DND-41 (cell line): ENCODE measurements at regions not wholly inside any gene's neighbourhood (a gene's known extent, or its start where the extent isn't known, plus 50 kb on each side); places are given as distances from the start of the nearest gene placed in this dataset.

ENCODE experiments used
- ATAC-seq: fragments of 200-7000 bp; cut with Tn5 transposase; 3 replicates; pipeline ENCODE4 v1.9.1; 2021; ENCODE audit warnings: low read depth; ENCODE audit not compliant: insufficient read depth
- DNase-seq: peaks from one replicate; pipeline ENCODE4 v3.0.0-alpha.2; 2020
- H2AFZ ChIP-seq: 2 replicates; pipeline ENCODE4 v1.6.0; 2012; ENCODE audit warnings: low read depth, low read length
- H3K27ac ChIP-seq: 2 replicates; pipeline ENCODE4 v1.5.1; 2012; ENCODE audit warnings: low read length, inconsistent platforms
- H3K27me3 ChIP-seq: fragments of 200-600 bp; sonication (generic); 2 replicates; pipeline ENCODE4 v1.6.0; 2012; ENCODE audit warnings: low read length, mild to moderate bottlenecking, inconsistent platforms; ENCODE audit not compliant: insufficient read depth, poor library complexity
- H3K36me3 ChIP-seq: 2 replicates; pipeline ENCODE4 v1.5.1; 2012; ENCODE audit warnings: low read length, inconsistent platforms; ENCODE audit not compliant: insufficient read depth
- H3K4me1 ChIP-seq: 2 replicates; pipeline ENCODE4 v1.5.1; 2012; ENCODE audit warnings: mild to moderate bottlenecking, low read length; ENCODE audit not compliant: insufficient read depth
- H3K4me2 ChIP-seq: 2 replicates; pipeline ENCODE4 v1.6.0; 2012; ENCODE audit warnings: mild to moderate bottlenecking, moderate library complexity, low read length, inconsistent platforms; ENCODE audit not compliant: insufficient read depth
- H3K4me3 ChIP-seq, 2 experiments: fragments of 200-600 bp in 1 of 2; shearing (Covaris generic) in 1 of 2; 2 replicates each; pipeline ENCODE4 v1.5.1; 2012 to 2016; ENCODE audit warnings: inconsistent platforms in 2 of 2, low read length in 2 of 2, mild to moderate bottlenecking in 2 of 2, low read depth in 1 of 2, moderate library complexity in 1 of 2
- H3K79me2 ChIP-seq: 2 replicates; pipeline ENCODE4 v1.6.0; 2012; ENCODE audit warnings: low read length, inconsistent platforms; ENCODE audit not compliant: insufficient read depth
- H3K9ac ChIP-seq: 2 replicates; pipeline ENCODE4 v1.6.0; 2012; ENCODE audit warnings: low read depth, mild to moderate bottlenecking, inconsistent platforms, low read length, moderate library complexity
- H3K9me3 ChIP-seq: 2 replicates; pipeline ENCODE4 v1.5.1; 2012; ENCODE audit warnings: low read length, moderate library complexity, mild to moderate bottlenecking, inconsistent platforms; ENCODE audit not compliant: insufficient read depth, severe bottlenecking
- H4K20me1 ChIP-seq: 2 replicates; pipeline ENCODE4 v1.6.0; 2012; ENCODE audit warnings: low read length; ENCODE audit not compliant: insufficient read depth
- EZH2 ChIP-seq: IDR thresholded peaks from 3 replicates; pipeline ENCODE4 v1.6.1; 2012; ENCODE audit warnings: borderline replicate concordance, low read depth, mild to moderate bottlenecking, moderate library complexity, low read length, inconsistent platforms; ENCODE audit not compliant: severe bottlenecking
- TF ChIP-seq, protein P1 (sequence below): IDR thresholded peaks from 2 replicates; pipeline ENCODE4 v1.5.1; 2012; ENCODE audit warnings: borderline replicate concordance, low read length, moderate library complexity, mild to moderate bottlenecking; ENCODE audit not compliant: poor library complexity, severe bottlenecking; ENCODE audit errors: extremely low read depth

DNA sequence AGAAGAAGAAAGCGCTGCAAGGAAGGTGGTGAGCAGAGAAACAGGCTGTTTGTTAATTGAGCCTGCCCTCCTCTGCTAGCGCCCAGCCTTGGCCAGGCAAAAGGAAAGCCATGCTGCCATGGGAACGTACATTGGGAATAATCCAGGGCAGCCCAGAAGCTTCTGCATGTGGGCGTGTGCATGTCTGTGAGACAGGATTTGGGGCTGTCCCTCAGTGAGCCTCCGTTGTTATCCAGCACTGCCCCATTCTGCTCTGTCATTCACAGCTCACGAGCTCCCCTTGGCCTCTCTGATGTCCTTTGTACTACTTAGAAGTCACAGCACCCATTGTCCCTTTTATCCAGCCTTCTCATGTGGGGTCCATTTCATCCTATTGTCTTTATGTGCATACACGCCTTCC, 239.1 kb upstream of the ROPN1 start:
- no peaks in the 10 kb centered on the region for H3K4me1 ChIP-seq
- H3K4me3 ChIP-seq, result no peak overlapping the region
- no peaks in the 10 kb centered on the region for H4K20me1 ChIP-seq
- TF ChIP-seq EZH2, result no peak
- TF ChIP-seq, protein P1, sequence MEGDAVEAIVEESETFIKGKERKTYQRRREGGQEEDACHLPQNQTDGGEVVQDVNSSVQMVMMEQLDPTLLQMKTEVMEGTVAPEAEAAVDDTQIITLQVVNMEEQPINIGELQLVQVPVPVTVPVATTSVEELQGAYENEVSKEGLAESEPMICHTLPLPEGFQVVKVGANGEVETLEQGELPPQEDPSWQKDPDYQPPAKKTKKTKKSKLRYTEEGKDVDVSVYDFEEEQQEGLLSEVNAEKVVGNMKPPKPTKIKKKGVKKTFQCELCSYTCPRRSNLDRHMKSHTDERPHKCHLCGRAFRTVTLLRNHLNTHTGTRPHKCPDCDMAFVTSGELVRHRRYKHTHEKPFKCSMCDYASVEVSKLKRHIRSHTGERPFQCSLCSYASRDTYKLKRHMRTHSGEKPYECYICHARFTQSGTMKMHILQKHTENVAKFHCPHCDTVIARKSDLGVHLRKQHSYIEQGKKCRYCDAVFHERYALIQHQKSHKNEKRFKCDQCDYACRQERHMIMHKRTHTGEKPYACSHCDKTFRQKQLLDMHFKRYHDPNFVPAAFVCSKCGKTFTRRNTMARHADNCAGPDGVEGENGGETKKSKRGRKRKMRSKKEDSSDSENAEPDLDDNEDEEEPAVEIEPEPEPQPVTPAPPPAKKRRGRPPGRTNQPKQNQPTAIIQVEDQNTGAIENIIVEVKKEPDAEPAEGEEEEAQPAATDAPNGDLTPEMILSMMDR, result no peak
- H3K79me2 ChIP-seq, result no peaks in the 10 kb centered on the region
- no peak overlapping the region for H2AFZ ChIP-seq
- no peak for ATAC-seq
- H3K36me3 ChIP-seq, result no peaks in the 10 kb centered on the region
- DNase-seq, result no peak
- no peaks in the 10 kb centered on the region for H3K27me3 ChIP-seq
- H3K9me3 ChIP-seq, result no peaks in the 10 kb centered on the region
- H3K9ac ChIP-seq, result no peak overlapping the region
- H3K4me2 ChIP-seq, result no peak overlapping the region
- no peak overlapping the region for H3K27ac ChIP-seq

DNA sequence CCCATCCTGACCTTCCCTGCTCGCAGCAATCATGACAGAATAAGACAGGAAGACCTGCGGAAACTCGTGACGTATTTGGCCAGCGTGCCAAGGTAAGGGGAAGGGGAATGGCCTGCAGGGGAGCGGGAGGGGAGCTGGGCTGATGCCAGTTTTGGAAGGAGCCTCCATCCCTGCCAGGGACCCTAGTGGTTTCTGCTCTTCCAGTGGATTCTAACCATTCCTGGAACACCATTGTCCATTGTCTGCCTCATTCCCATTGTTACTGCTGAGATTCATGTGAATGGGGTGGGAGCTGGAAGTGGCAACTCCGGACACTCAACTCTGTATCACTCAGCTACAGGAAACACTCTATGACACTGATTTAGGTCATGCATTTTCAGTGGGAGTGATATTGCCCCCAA, 242.9 kb upstream of the ROPN1 start:
- H3K4me1 ChIP-seq, result no peaks in the 10 kb centered on the region
- no peaks in the 10 kb centered on the region for H3K79me2 ChIP-seq
- H3K27me3 ChIP-seq, result no peaks in the 10 kb centered on the region
- H3K36me3 ChIP-seq, result no peaks in the 10 kb centered on the region
- no peak overlapping the region for H3K4me3 ChIP-seq
- no peak overlapping the region for H3K4me2 ChIP-seq
- no peaks in the 10 kb centered on the region for H3K9me3 ChIP-seq
- no peak overlapping the region for H3K9ac ChIP-seq
- H2AFZ ChIP-seq, result no peak overlapping the region
- DNase-seq (no peak), ATAC-seq (no peak)
- no peak for TF ChIP-seq EZH2
- TF ChIP-seq, protein P1, result no peak
- H3K27ac ChIP-seq, result no peak overlapping the region
- H4K20me1 ChIP-seq, result no peaks in the 10 kb centered on the region

DNA sequence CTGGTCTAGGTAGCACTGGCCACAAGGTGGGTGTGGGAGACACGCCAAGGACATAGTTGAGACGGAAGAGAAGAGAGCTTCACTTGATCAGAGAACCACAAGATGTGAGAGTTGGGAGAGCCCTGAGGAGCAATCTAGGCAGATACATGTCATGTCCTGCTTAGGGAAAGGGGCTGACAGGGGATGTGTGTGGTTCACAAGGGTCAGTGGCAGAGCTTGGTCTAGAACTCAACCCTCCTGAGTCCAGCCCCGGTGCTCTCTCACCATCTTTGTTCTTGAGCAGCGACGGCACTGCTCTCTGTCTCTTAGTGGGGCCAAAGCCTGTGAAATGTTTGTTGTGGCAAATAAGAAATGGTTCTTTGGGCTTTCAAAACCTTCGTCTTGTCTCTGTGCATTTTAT, 243.5 kb upstream of the ROPN1 start:
- ATAC-seq (no peak), DNase-seq (no peak)
- Histone ChIP-seq H4K20me1 (no peaks in the 10 kb centered on the region), H3K4me3 (no peak overlapping the region), H2AFZ (no peak overlapping the region), H3K27ac (no peak overlapping the region), H3K4me2 (no peak overlapping the region), H3K4me1 (no peaks in the 10 kb centered on the region), H3K36me3 (no peaks in the 10 kb centered on the region), H3K27me3 (no peaks in the 10 kb centered on the region), H3K79me2 (no peaks in the 10 kb centered on the region), H3K9me3 (no peaks in the 10 kb centered on the region), H3K9ac (no peak overlapping the region)
- TF ChIP-seq, protein P1, result no peak
- no peak for TF ChIP-seq EZH2
